K562 (cell line): ENCODE measurements at regions not wholly inside any gene's neighbourhood (a gene's known extent, or its start where the extent isn't known, plus 50 kb on each side); places are given as distances from the start of the nearest gene placed in this dataset.

Experiments used
- ATAC-seq: fragments of 200-7000 bp; cut with Tn5 transposase; 3 replicates; pipeline ENCODE4 v1.9.1; 2020; ENCODE audit warnings: moderate library complexity
- BruUV-seq: library from RNA; stranded (reverse); fragments of 400-500 nt; replicated peaks from 2 replicates; lab custom pipeline; 2021; lab: Mats Ljungman, UMichigan
- CTCF ChIA-PET: fragments of 300-600 bp; formaldehyde crosslinking; extraction: SDS; loops from one replicate; lab custom pipeline; 2021; ENCODE audit warnings: low intra/inter-chr PET ratio; lab: Yijun Ruan, JAX
- POLR2A ChIA-PET: fragments of 300-600, 350-650 bp; sonication (Branson Sonifier 250); formaldehyde crosslinking; extraction: SDS; loops from one replicate; lab custom pipeline; 2021; ENCODE audit warnings: antibody characterized with exemption, inconsistent platforms; lab: Yijun Ruan, JAX
- DNase-seq, 4 experiments: peaks; one replicate each; pipeline versions ENCODE4 v3.0.0 to v3.0.0-alpha.2; 2011 to 2018; ENCODE audit warnings: low spot score in 3 of 4, mixed read lengths in 3 of 4; ENCODE audit errors: extremely low read depth in 1 of 4
- FAIRE-seq: peaks from 2 replicates; lab custom pipeline; 2011; peaks lifted over from hg19 to GRCh38; lab: Jason Lieb, UNC
- H2AFZ ChIP-seq: 2 replicates; pipeline ENCODE4 v1.6.0; 2011; ENCODE audit warnings: low read depth, low read length, control low read depth, inconsistent platforms
- H3K27ac ChIP-seq: fragments of 200-600 bp; 3 replicates; pipeline ENCODE4 v1.8.0; 2011; ENCODE audit warnings: low read depth, mild to moderate bottlenecking, control low read depth, inconsistent platforms, low read length, moderate library complexity, mixed read lengths; ENCODE audit errors: extremely low read depth
- H3K27me3 ChIP-seq, 2 experiments: fragments of 300-600 bp in 1 of 2; 2 replicates in 1 of 2; 3 replicates in 1 of 2; pipeline versions ENCODE4 v1.6.0 to v1.8.0; 2011; ENCODE audit warnings: inconsistent platforms in 2 of 2, low read length in 2 of 2, mild to moderate bottlenecking in 1 of 2, mixed read lengths in 1 of 2, moderate library complexity in 1 of 2; ENCODE audit not compliant: control insufficient read depth in 2 of 2, insufficient read depth in 2 of 2
- H3K36me3 ChIP-seq: fragments of 300-600 bp; 3 replicates; pipeline ENCODE4 v1.8.0; 2011; ENCODE audit warnings: mild to moderate bottlenecking, low read length, inconsistent platforms; ENCODE audit not compliant: control insufficient read depth, insufficient read depth
- H3K4me1 ChIP-seq, 2 experiments: fragments of 200-600 bp in 1 of 2; replicated peaks in 1 of 2; 2 replicates in 1 of 2; 3 replicates in 1 of 2; pipeline versions ENCODE4 v1.5.1 to v1.8.0; 2011; ENCODE audit warnings: inconsistent platforms in 2 of 2, low read length in 2 of 2, mild to moderate bottlenecking in 1 of 2, mixed read lengths in 1 of 2, moderate library complexity in 1 of 2; ENCODE audit not compliant: control insufficient read depth in 2 of 2, insufficient read depth in 2 of 2
- H3K4me2 ChIP-seq: 2 replicates; pipeline ENCODE4 v1.6.1; 2011; ENCODE audit warnings: low read length, control low read depth, inconsistent platforms, mixed read lengths; ENCODE audit not compliant: insufficient read depth
- H3K4me3 ChIP-seq: fragments of 200-600 bp; sonication (generic), shearing (Covaris generic); 2 replicates; pipeline ENCODE4 v1.5.1; 2016; ENCODE audit warnings: control low read depth, inconsistent platforms
- H3K79me2 ChIP-seq: fragments of 200-600 bp; 3 replicates; pipeline ENCODE4 v1.8.0; 2011; ENCODE audit warnings: low read length, inconsistent platforms; ENCODE audit not compliant: control insufficient read depth, insufficient read depth
- H3K9ac ChIP-seq, 2 experiments: 2 replicates each; pipeline versions ENCODE4 v1.6.0 to v1.6.1; 2011; ENCODE audit warnings: low read depth in 2 of 2, low read length in 2 of 2, control low read depth in 1 of 2, inconsistent platforms in 1 of 2, mild to moderate bottlenecking in 1 of 2, mixed read lengths in 1 of 2; ENCODE audit not compliant: insufficient read depth in 1 of 2
- H3K9me1 ChIP-seq: one replicate; pipeline ENCODE4 v1.6.0; 2011; ENCODE audit warnings: inconsistent platforms, mild to moderate bottlenecking, low read length, moderate library complexity; ENCODE audit not compliant: control insufficient read depth, insufficient read depth
- H3K9me3 ChIP-seq: replicated peaks from 2 replicates; pipeline ENCODE4 v1.5.1; 2011; ENCODE audit warnings: low read depth, low read length, inconsistent platforms; ENCODE audit not compliant: control insufficient read depth, insufficient read depth
- H4K20me1 ChIP-seq: replicated peaks from 2 replicates; pipeline ENCODE4 v1.6.1; 2011; ENCODE audit warnings: low read length, inconsistent platforms, mixed read lengths; ENCODE audit not compliant: control insufficient read depth, insufficient read depth
- BACH1 ChIP-seq: fragments of 200-800 bp; sonication (Bioruptor generic); IDR thresholded peaks from 2 replicates; pipeline ENCODE4 v1.6.1; 2016; ENCODE audit warnings: missing genetic modification characterization, missing compliant biosample characterization
- CBX8 ChIP-seq: fragments of 200-600 bp; sonication (generic); IDR thresholded peaks from 2 replicates; pipeline ENCODE4 v1.6.1; 2012; ENCODE audit warnings: borderline replicate concordance, mixed run types, low read depth, mild to moderate bottlenecking, moderate library complexity, mixed read lengths, low read length, control low read depth, inconsistent platforms; ENCODE audit not compliant: poor library complexity, severe bottlenecking; ENCODE audit errors: extremely low read depth
- FOXM1 ChIP-seq, 2 experiments: fragments of 450-650 bp in 1 of 2; sonication (generic) in 1 of 2; formaldehyde crosslinking in 1 of 2; IDR thresholded peaks; 2 replicates each; pipeline versions ENCODE4 v1.6.1 to v1.9.0; 2017 to 2022; ENCODE audit warnings: low read depth in 2 of 2, mild to moderate bottlenecking in 2 of 2, missing genetic modification reagents in 1 of 2, moderate library complexity in 1 of 2
- HNRNPLL ChIP-seq: fragments of 200-400 bp; formaldehyde crosslinking; IDR thresholded peaks from 2 replicates; pipeline ENCODE4 v1.6.1; 2017; ENCODE audit warnings: low read length, low read depth, mild to moderate bottlenecking; ENCODE audit not compliant: poor library complexity, severe bottlenecking
- IFI16 ChIP-seq: fragments of 250-450 bp; sonication (Bioruptor Pico); IDR thresholded peaks from 2 replicates; pipeline ENCODE4 v2.1.2; 2022; ENCODE audit warnings: mild to moderate bottlenecking, inconsistent platforms
- NFYB ChIP-seq: IDR thresholded peaks from 2 replicates; pipeline ENCODE4 v1.6.1; 2011; ENCODE audit warnings: mild to moderate bottlenecking, moderate library complexity; ENCODE audit not compliant: insufficient read length; ENCODE audit errors: extremely low read depth
- PCBP2 ChIP-seq: fragments of 200-400 bp; formaldehyde crosslinking; IDR thresholded peaks from 2 replicates; pipeline ENCODE4 v1.6.1; 2018; ENCODE audit warnings: low read length, low read depth, mild to moderate bottlenecking, moderate library complexity; ENCODE audit not compliant: poor library complexity, severe bottlenecking
- SMARCC2 ChIP-seq: fragments of 450-650 bp; IDR thresholded peaks from 2 replicates; pipeline ENCODE4 v1.6.1; 2017; ENCODE audit warnings: antibody characterized with exemption, moderate library complexity, mild to moderate bottlenecking, low read depth
- U2AF1 ChIP-seq: fragments of 200-400 bp; formaldehyde crosslinking; optimal IDR thresholded peaks from 2 replicates; pipeline ENCODE3; 2017; ENCODE audit warnings: mild to moderate bottlenecking, low read depth, low read length, moderate library complexity
- ZNF197 ChIP-seq: fragments of 200-800 bp; sonication (Bioruptor generic); IDR thresholded peaks from 2 replicates; pipeline ENCODE4 v1.6.1; 2016; ENCODE audit warnings: low read depth, missing genetic modification characterization, missing compliant biosample characterization
- ZNF398 ChIP-seq: fragments of 250-450 bp; sonication (Bioruptor Pico); IDR thresholded peaks from 2 replicates; pipeline ENCODE4 v1.8.0; 2021; ENCODE audit warnings: moderate library complexity, mild to moderate bottlenecking, inconsistent platforms
- ZNF717 ChIP-seq: fragments of 250-450 bp; sonication (Bioruptor Pico); IDR thresholded peaks from 2 replicates; pipeline ENCODE4 v1.5.0; 2021
- ZSCAN29 ChIP-seq: fragments of 450-650 bp; IDR thresholded peaks from 2 replicates; pipeline ENCODE4 v1.6.1; 2017
- WGBS: fragments of 100-300 bp; shearing (Covaris generic); methylation state at CpG from one replicate; pipeline ENCODE4 v1.1.6; 2016; ENCODE audit warnings: low coverage, mixed read lengths; ENCODE audit not compliant: insufficient coverage; ENCODE audit errors: missing lambda C conversion rate; 5-methylcytosine and 5-hydroxymethylcytosine counted together
- in situ Hi-C: fragments of 300-500 bp; cut with MboI; formaldehyde crosslinking; loops from 4 replicates; pipeline ENCODE4 v1.15.0; 2018; ENCODE audit warnings: inconsistent platforms, mixed read lengths
- intact Hi-C: fragments of 100-400 bp; cut with micrococcal nuclease; formaldehyde crosslinking; loops from 2 replicates; pipeline ENCODE4 v1.14.2; 2022
- TF ChIP-seq, protein P1 (sequence below): fragments of 200-400 bp; formaldehyde crosslinking; IDR thresholded peaks from 2 replicates; pipeline ENCODE4 v1.6.1; 2017; ENCODE audit warnings: mild to moderate bottlenecking, low read depth, low read length, moderate library complexity

GRCh38 chr11:128297805-128298204 is 289.6 kb downstream of the ETS1 start:
- intact Hi-C loops (no loop called here), in situ Hi-C loops (no loop called here)
- TF ChIP-seq SMARCC2 (no peak), NFYB (no peak), ZNF398 (CRISPR knock-in tag) (no peak), ZNF197 (CRISPR knock-in tag) (no peak), ZNF717 (no peak), HNRNPLL (no peak), PCBP2 (no peak), U2AF1 (no peak), FOXM1 (IDR thresholded peaks at IDR 0.05; ENCODE audit: low read depth) (no peak), FOXM1 (CRISPR knock-in tag; IDR thresholded peaks at IDR 0.05; ENCODE audit: low read depth) (no peak), BACH1 (no peak), CBX8 (no peak), IFI16 (CRISPR knock-in tag) (no peak), ZSCAN29 (no peak)
- TF ChIP-seq, protein P1, sequence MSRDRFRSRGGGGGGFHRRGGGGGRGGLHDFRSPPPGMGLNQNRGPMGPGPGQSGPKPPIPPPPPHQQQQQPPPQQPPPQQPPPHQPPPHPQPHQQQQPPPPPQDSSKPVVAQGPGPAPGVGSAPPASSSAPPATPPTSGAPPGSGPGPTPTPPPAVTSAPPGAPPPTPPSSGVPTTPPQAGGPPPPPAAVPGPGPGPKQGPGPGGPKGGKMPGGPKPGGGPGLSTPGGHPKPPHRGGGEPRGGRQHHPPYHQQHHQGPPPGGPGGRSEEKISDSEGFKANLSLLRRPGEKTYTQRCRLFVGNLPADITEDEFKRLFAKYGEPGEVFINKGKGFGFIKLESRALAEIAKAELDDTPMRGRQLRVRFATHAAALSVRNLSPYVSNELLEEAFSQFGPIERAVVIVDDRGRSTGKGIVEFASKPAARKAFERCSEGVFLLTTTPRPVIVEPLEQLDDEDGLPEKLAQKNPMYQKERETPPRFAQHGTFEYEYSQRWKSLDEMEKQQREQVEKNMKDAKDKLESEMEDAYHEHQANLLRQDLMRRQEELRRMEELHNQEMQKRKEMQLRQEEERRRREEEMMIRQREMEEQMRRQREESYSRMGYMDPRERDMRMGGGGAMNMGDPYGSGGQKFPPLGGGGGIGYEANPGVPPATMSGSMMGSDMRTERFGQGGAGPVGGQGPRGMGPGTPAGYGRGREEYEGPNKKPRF = no peak
- TF ChIP-seq, all 486 proteins: peak for 0
- Histone ChIP-seq H3K36me3 (no peaks in the 10 kb centered on the region), H2AFZ (no peak overlapping the region), H3K4me3 (no peak overlapping the region), H3K4me1 (no peaks in the 10 kb centered on the region), H3K79me2 (no peaks in the 10 kb centered on the region), H3K9me1 (no peaks in the 10 kb centered on the region), H3K9ac (no peak overlapping the region), H4K20me1 (no peaks in the 10 kb centered on the region), H3K4me2 (no peak overlapping the region), H3K27me3 (no peaks in the 10 kb centered on the region), H3K27ac (no peak overlapping the region), H3K9me3 (no peaks in the 10 kb centered on the region)
- ChIA-PET POLR2A (interaction anchor here (0.7 kb wide), 1 partner anchor 485 kb away, joined by 3 read pairs; no protein-coding TSS in a partner anchor), CTCF (no interaction called here)
- BruUV-seq = no TSS peak
- ATAC-seq (no peak), FAIRE-seq (no peak), DNase-seq (no peak)
- WGBS = 0% methylated on average over 3 of the region's 3 CpGs
